NCI-H128 (cell line): ENCODE measurements at regions not wholly inside any gene's neighbourhood (a gene's known extent, or its start where the extent isn't known, plus 50 kb on each side); places are given as distances from the start of the nearest gene placed in this dataset.

Experiments used
- DNase-seq: peaks from one replicate; lab custom pipeline; 2025; ENCODE audit not compliant: unreplicated experiment; lab: John Stamatoyannopoulos, UW

- no peak for DNase-seq
These were observed 103.8 kb upstream of the WWC1 start for GRCh38 chr5:168187614-168188013.

DNA sequence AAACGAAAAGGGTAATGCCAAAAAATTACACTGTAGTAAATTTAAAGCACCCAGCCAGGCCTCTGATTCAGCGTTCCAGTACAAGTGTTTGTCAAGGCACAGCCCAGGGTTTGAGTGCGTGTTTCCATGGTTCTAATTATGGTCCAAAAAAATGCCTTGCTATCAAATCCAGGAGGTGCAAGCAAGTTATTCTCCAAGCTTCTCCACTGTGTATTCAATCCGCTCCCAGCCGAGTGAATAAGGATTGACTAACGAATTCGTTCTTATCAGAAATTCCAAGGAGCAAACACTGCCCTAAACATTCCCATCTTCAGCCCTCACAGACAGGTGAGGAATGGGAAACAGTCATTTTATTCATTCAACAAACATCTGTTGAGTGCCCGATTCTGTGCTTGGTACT, 103.3 kb upstream of the WWC1 start:
- DNase-seq: no peak

DNA sequence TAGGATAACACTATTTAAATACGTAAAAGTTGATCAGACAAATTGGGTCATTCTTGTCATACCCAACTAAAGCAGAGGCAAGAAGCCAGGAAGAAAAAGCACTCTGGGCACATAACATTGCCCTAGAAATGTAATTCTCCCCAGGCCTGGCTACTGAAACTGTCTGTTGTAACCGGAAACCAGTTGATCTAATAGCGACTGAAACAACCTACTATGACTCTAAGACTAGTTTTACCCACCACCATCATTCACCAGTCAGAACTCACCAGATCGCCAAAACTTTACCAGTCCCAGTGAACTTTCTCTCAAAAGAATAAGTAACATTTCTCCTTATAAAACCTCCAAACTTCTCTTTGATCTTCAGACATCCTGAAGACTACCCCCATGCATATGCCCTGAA, 99.3 kb upstream of the WWC1 start:
- DNase-seq: no peak

DNA sequence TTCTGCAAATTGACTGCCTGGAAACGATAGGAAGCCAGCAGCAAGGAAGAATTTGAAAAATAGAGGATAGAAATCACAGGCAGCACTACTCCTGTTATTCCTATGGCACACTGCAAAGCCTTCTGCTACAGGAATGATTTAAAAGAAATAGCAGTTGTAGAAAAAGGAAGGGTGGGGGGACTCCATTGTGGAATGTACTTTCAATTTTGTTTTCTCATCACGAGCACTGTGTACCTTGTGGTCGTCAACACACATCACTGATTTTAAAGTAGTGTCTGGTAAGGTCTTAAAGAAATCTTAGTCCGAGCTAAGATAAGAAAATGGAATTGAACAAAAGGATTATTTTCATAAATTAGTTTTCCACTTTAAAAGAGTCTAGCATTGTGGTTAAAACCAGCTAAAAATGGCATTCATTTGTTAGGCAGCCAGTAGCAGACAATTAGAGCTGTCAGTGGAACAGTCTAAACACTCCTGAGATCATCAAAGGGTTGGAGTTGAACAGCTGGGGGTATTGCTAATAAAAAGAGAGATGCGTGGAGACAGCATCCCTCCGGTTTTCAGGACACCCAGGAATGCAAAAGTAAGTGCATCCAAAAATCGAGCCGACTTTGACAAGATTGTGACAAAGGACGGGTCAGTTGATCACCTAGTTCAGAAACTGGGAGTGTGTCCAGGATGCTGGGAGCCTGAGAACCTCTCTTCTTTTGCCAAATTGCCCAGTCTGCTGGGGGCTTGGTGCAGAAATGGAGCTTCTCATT, 97.8 kb upstream of the WWC1 start:
- DNase-seq: no peak

DNA sequence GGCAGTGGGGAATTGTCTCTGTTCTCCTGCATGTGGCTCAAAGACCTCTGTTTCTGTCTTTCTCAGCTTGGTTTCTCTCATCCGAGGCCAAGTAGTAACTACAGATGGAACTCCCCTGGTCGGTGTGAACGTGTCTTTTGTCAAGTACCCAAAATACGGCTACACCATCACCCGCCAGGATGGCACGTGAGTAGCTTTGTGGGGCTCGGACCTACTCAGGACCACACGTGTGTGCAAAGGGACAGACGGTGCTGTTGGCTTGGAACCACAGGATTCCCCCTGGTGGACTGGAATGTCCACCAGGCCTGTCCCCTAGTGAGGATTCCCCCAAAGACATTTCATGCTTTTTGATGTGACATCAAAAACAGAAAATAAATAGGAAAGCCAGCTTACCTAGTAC, 96.3 kb upstream of the WWC1 start:
- no peak for DNase-seq

- DNase-seq: no peak
These were observed 93.1 kb upstream of the WWC1 start for GRCh38 chr5:168198359-168198758.

- DNase-seq: no peak
These were observed 88.4 kb upstream of the WWC1 start for GRCh38 chr5:168202996-168203395.

DNA sequence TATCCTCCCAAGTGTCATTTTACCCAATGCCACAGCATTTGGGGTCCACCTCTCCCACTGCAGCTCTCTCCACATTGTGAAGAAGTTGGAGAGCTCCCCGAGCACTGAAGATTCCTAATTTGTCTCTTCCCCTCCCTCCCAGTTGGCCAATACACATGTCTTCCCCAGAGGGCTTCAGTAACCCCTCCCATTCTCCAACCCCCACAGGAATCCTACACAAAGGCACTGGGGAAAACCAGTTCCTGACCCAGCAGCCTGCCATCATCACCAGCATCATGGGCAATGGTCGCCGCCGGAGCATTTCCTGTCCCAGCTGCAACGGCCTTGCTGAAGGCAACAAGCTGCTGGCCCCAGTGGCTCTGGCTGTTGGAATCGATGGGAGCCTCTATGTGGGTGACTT, 87.3 kb upstream of the WWC1 start:
- DNase-seq: no peak

DNA sequence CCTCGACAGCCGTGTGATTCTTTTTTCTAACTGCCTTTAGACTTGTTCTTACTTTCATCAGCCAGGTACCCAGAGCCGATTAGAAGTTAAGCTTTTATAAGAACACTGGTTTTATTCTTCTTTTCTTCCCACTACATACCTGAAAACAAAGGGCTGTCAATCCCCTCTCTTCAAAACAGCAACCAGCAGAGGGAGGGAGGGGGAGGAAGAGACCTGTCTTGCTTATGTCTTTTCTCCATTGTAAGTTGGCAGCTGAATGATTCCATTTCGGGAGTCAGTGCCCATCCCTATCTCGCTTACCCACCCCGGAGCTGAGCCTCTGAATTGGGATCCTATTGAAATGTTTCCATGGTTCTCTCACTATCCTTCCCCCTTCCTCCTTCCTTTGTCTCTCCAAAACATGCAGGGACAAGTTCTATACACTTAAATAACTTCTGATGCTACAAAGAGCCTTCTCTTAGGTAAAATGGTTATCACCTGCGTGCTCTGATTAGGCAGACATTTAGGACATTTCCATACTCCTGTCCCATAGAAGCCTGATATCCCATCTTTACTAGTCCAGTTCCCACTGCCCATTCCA, 83.9 kb upstream of the WWC1 start:
- DNase-seq: no peak

- DNase-seq: no peak
These were observed 82.0 kb upstream of the WWC1 start for GRCh38 chr5:168209244-168209995.

- no peak for DNase-seq
These were observed 81.4 kb upstream of the WWC1 start for GRCh38 chr5:168209997-168210396.

GRCh38 chr5:168211245-168211644, 80.2 kb upstream of the WWC1 start:
- no peak for DNase-seq

DNA sequence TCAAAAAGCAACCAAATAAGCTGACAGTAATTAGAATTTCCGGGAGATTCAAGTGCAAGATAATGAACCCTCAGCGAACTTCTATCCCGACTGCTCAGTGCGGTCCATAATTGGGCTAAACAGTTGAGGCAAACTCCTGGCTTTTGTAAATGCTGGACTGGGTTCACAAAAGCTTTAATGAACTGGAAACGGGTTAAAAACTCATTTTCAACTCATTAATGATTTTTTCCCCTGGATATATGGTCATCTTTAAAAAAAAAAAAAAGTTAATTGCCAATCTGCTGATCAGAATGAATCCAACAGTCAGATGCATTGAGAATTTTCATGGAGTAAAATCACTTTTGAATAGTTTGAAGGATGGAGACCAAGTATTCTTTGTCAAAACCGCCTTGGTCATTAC, 79.5 kb upstream of the WWC1 start:
- DNase-seq: no peak

- no peak for DNase-seq
These were observed 77.4 kb upstream of the WWC1 start for GRCh38 chr5:168214071-168214470.

GRCh38 chr5:168214886-168215285, 76.6 kb upstream of the WWC1 start:
- no peak for DNase-seq

GRCh38 chr5:168215646-168216045, 75.8 kb upstream of the WWC1 start:
- DNase-seq: no peak

DNA sequence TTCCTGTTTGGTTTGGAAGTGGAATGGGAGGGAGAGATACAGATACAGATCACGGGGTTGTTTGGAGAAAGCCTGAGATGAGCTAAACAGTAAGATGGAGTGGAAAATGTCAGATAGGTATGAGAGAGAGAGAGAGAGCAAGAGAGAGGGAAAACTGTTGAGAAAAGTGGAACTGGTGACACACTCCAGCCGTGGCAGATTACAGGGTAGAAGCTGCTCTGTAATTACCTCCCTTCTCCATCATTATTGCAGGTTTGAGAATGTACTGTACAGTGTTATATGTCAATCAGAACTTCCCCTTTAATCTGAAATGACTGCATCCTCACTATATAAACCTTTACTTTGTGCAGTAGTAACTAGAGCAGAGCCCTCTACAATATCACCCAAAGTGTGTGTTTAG, 74.5 kb upstream of the WWC1 start:
- DNase-seq: no peak

DNA sequence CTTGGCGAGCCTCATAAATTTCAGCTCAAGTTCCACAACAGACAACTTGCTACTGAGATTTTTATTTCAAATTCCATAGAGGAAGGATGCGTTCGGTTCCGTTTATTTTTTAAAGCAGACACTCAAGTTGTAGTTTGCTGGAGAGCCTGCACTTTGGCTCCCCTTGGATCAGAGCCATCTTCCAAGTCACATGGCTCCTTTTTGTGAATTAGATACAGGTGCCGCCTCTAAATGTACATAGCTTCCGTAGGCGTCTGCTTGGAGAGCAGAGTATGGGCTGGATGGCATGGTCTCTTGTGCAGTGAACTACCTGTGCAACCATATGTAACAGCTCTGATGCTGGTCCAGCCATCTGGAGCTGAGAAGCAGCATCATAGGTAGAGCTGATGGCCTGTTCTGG, 73.9 kb upstream of the WWC1 start:
- DNase-seq: no peak

DNA sequence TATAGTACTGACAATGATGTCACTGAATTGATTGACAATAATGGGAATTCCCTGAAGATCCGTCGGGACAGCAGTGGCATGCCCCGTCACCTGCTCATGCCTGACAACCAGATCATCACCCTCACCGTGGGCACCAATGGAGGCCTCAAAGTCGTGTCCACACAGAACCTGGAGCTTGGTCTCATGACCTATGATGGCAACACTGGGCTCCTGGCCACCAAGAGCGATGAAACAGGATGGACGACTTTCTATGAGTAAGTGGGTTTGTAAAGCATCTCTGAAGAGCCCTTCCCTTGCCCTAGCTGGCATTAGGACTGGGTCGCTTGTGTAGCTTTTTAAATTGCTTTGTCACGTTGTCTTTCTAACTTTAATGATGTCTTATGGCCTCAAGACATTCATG, 72.7 kb upstream of the WWC1 start:
- DNase-seq: no peak

GRCh38 chr5:168219515-168220410, 71.7 kb upstream of the WWC1 start:
- peak; percentile 12 for DNase-seq

- no peak for DNase-seq
These were observed 67.4 kb upstream of the WWC1 start for GRCh38 chr5:168224085-168224484.
